HepG2 (cell line): ENCODE measurements at regions not wholly inside any gene's neighbourhood (a gene's known extent, or its start where the extent isn't known, plus 50 kb on each side); places are given as distances from the start of the nearest gene placed in this dataset.

Experiments
- ATAC-seq: fragments of 200-7000 bp; cut with Tn5 transposase; 3 replicates; pipeline ENCODE4 v1.9.1; 2020; ENCODE audit warnings: mild to moderate bottlenecking, moderate library complexity
- BruUV-seq: library from RNA; stranded (reverse); fragments of 400-500 nt; replicated peaks from 2 replicates; lab custom pipeline; 2021; lab: Mats Ljungman, UMichigan
- CTCF ChIA-PET: fragments of 300-600 bp; formaldehyde crosslinking; extraction: SDS; loops from one replicate; lab custom pipeline; 2021; ENCODE audit warnings: low total read pairs, inconsistent platforms, low intra/inter-chr PET ratio; lab: Yijun Ruan, JAX
- POLR2A ChIA-PET: fragments of 350-600 bp; sonication (Branson Sonifier 250); formaldehyde crosslinking; loops from one replicate; lab custom pipeline; 2020; ENCODE audit warnings: antibody characterized with exemption, inconsistent platforms; lab: Yijun Ruan, JAX
- DNase-seq: peaks from one replicate; pipeline ENCODE4 v3.0.0-alpha.2; 2015; ENCODE audit warnings: low spot score
- FAIRE-seq: peaks from 3 replicates; lab custom pipeline; 2011; peaks lifted over from hg19 to GRCh38; lab: Jason Lieb, UNC
- H2AFZ ChIP-seq: one replicate; pipeline ENCODE4 v1.6.1; 2011; ENCODE audit warnings: low read length, inconsistent platforms
- H3K27ac ChIP-seq: fragments of 300-600 bp; 3 replicates; pipeline ENCODE4 v1.8.0; 2011; ENCODE audit warnings: mixed run types, mild to moderate bottlenecking, mixed read lengths, low read length, inconsistent platforms; ENCODE audit not compliant: insufficient read depth; ENCODE audit errors: extremely low read length
- H3K27me3 ChIP-seq, 2 experiments: fragments of 200-600 bp in 1 of 2; 2 replicates in 1 of 2; 3 replicates in 1 of 2; pipeline versions ENCODE4 v1.6.0 to v1.8.0; 2011; ENCODE audit warnings: low read length in 2 of 2, mild to moderate bottlenecking in 2 of 2, moderate library complexity in 2 of 2, inconsistent platforms in 1 of 2; ENCODE audit not compliant: insufficient read depth in 2 of 2, control insufficient read depth in 1 of 2
- H3K36me3 ChIP-seq, 2 experiments: fragments of 200-600 bp in 1 of 2; replicated peaks in 1 of 2; 2 replicates in 1 of 2; 3 replicates in 1 of 2; pipeline versions ENCODE4 v1.5.1 to v1.8.0; 2011; ENCODE audit warnings: low read length in 2 of 2, inconsistent platforms in 1 of 2; ENCODE audit not compliant: insufficient read depth in 2 of 2, control insufficient read depth in 1 of 2
- H3K4me1 ChIP-seq: 2 replicates; pipeline ENCODE4 v1.5.1; 2012; ENCODE audit warnings: low read length, inconsistent platforms; ENCODE audit not compliant: insufficient read depth
- H3K4me2 ChIP-seq: 2 replicates; pipeline ENCODE4 v1.6.0; 2011; ENCODE audit warnings: low read depth, low read length, inconsistent platforms
- H3K4me3 ChIP-seq, 3 experiments: fragments of 200-600 bp in 1 of 3; sonication (generic), shearing (Covaris generic) in 1 of 3; replicated peaks in 1 of 3; 2 replicates each; pipeline ENCODE4 v1.5.1; 2011 to 2016; ENCODE audit warnings: low read length in 3 of 3, inconsistent platforms in 2 of 3, low read depth in 2 of 3, mild to moderate bottlenecking in 2 of 3, control low read depth in 1 of 3, mixed read lengths in 1 of 3; ENCODE audit not compliant: insufficient read depth in 1 of 3
- H3K79me2 ChIP-seq: one replicate; pipeline ENCODE4 v1.6.1; 2011; ENCODE audit warnings: low read length, inconsistent platforms; ENCODE audit not compliant: insufficient read depth
- H3K9ac ChIP-seq: 2 replicates; pipeline ENCODE4 v1.6.0; 2011; ENCODE audit warnings: mild to moderate bottlenecking, low read depth, low read length, inconsistent platforms; ENCODE audit not compliant: insufficient read depth
- H3K9me3 ChIP-seq: 2 replicates; pipeline ENCODE4 v1.5.1; 2012; ENCODE audit warnings: mild to moderate bottlenecking, low read length
- H4K20me1 ChIP-seq: 2 replicates; pipeline ENCODE4 v1.6.0; 2011; ENCODE audit warnings: inconsistent platforms, mild to moderate bottlenecking, low read length, moderate library complexity; ENCODE audit not compliant: insufficient read depth
- ATF7 ChIP-seq, 2 experiments: fragments of 450-650 bp in 1 of 2; sonication (generic) in 1 of 2; formaldehyde crosslinking in 1 of 2; IDR thresholded peaks; 2 replicates each; pipeline versions ENCODE4 v1.4.0 to v1.6.1; 2016 to 2020; ENCODE audit warnings: antibody characterized with exemption in 1 of 2, mild to moderate bottlenecking in 1 of 2, missing genetic modification reagents in 1 of 2
- FOXK1 ChIP-seq: sonication (generic); formaldehyde crosslinking; IDR thresholded peaks from 2 replicates; pipeline ENCODE4 v1.4.0; 2020; ENCODE audit warnings: low read depth, missing genetic modification reagents, borderline replicate concordance
- HIVEP1 ChIP-seq: sonication (generic); formaldehyde crosslinking; IDR thresholded peaks from 2 replicates; pipeline ENCODE4 v1.4.0; 2020; ENCODE audit warnings: mild to moderate bottlenecking, missing genetic modification reagents
- NCOA5 ChIP-seq: sonication (generic); formaldehyde crosslinking; IDR thresholded peaks from 2 replicates; pipeline ENCODE4 v1.4.0; 2020; ENCODE audit warnings: missing genetic modification reagents
- SIN3B ChIP-seq: fragments of 150-350 bp; IDR thresholded peaks from 2 replicates; pipeline ENCODE4 v1.6.1; 2014; ENCODE audit warnings: low read length
- TBP ChIP-seq: sonication (generic); formaldehyde crosslinking; IDR thresholded peaks from 2 replicates; pipeline ENCODE4 v1.5.0; 2020; ENCODE audit warnings: missing genetic modification reagents
- THYN1 ChIP-seq: sonication (generic); formaldehyde crosslinking; IDR thresholded peaks from 2 replicates; pipeline ENCODE4 v1.8.1; 2023; ENCODE audit warnings: low read depth, mild to moderate bottlenecking, moderate library complexity, missing genetic modification reagents, borderline replicate concordance
- ZNF121 ChIP-seq: sonication (generic); formaldehyde crosslinking; IDR thresholded peaks from 2 replicates; pipeline ENCODE4 v1.5.0; 2020; ENCODE audit warnings: mild to moderate bottlenecking, missing genetic modification reagents
- ZNF34 ChIP-seq: sonication (generic); formaldehyde crosslinking; IDR thresholded peaks from 2 replicates; pipeline ENCODE4 v1.4.0; 2020; ENCODE audit warnings: mild to moderate bottlenecking, missing genetic modification reagents, borderline replicate concordance
- ZNF468 ChIP-seq: sonication (generic); formaldehyde crosslinking; IDR thresholded peaks from 2 replicates; pipeline ENCODE4 v1.8.0; 2022; ENCODE audit warnings: mild to moderate bottlenecking, moderate library complexity, missing genetic modification reagents
- ZNF558 ChIP-seq: sonication (generic); formaldehyde crosslinking; IDR thresholded peaks from 2 replicates; pipeline ENCODE4 v1.9.0; 2022; ENCODE audit warnings: mild to moderate bottlenecking, missing genetic modification reagents, borderline replicate concordance
- ZSCAN30 ChIP-seq: sonication (generic); formaldehyde crosslinking; IDR thresholded peaks from 2 replicates; pipeline ENCODE4 v1.5.0; 2020; ENCODE audit warnings: mild to moderate bottlenecking, missing genetic modification reagents
- ZSCAN31 ChIP-seq: sonication (generic); formaldehyde crosslinking; IDR thresholded peaks from 2 replicates; pipeline ENCODE4 v1.5.0; 2020; ENCODE audit warnings: low read depth, mild to moderate bottlenecking, missing genetic modification reagents
- WGBS: methylation state at CpG from one replicate; pipeline ENCODE4 v1.1.6; 2017; ENCODE audit warnings: low lambda C conversion rate; 5-methylcytosine and 5-hydroxymethylcytosine counted together
- in situ Hi-C: cut with HindIII; loops from 2 replicates; pipeline ENCODE4 v1.10.0; 2017; ENCODE audit warnings: low pct_unique_long_range_greater_than_20kb; ENCODE audit not compliant: extremely low pct_ligation_motif_present
- intact Hi-C: fragments of 100-400 bp; cut with micrococcal nuclease; formaldehyde crosslinking; loops from one replicate; pipeline ENCODE4 v1.10.0; 2022; ENCODE audit not compliant: unreplicated experiment

GRCh38 chr14:104467641-104468040 is 111.9 kb upstream of the C14orf180 start:
- Histone ChIP-seq H3K79me2 (no peaks in the 10 kb centered on the region), H3K9me3 (no peaks in the 10 kb centered on the region), H3K4me2 (no peak overlapping the region), H2AFZ (no peak overlapping the region), H3K27ac (no peak overlapping the region), H3K4me3 (no peak overlapping the region), H3K9ac (no peak overlapping the region), H4K20me1 (no peaks in the 10 kb centered on the region), H3K4me1 (no peaks in the 10 kb centered on the region), H3K36me3 (no peaks in the 10 kb centered on the region), H3K27me3 (peaks cover 9 to 30% of the 10 kb centered on the region in 2 experiments; a peak in 3 of 5 replicates)
- CTCF ChIA-PET = no interaction called here
- FAIRE-seq (no peak), ATAC-seq (no peak), DNase-seq (no peak)
- in situ Hi-C loops = no loop called here
- TF ChIP-seq TBP (CRISPR knock-in tag) = no peak
- TF ChIP-seq ZNF468 = no peak
- TF ChIP-seq ZNF34 (CRISPR knock-in tag) = no peak
- TF ChIP-seq THYN1 (CRISPR knock-in tag) = no peak
- no peak for TF ChIP-seq ATF7 (IDR thresholded peaks at IDR 0.05)
- no peak for TF ChIP-seq ATF7 (CRISPR knock-in tag; IDR thresholded peaks at IDR 0.05)
- TF ChIP-seq HIVEP1 (CRISPR knock-in tag) = no peak
- no peak for TF ChIP-seq FOXK1 (CRISPR knock-in tag)
- TF ChIP-seq NCOA5 (CRISPR knock-in tag) = no peak
- TF ChIP-seq ZSCAN31 (CRISPR knock-in tag) = no peak
- TF ChIP-seq SIN3B = no peak
- no peak for TF ChIP-seq ZSCAN30 (CRISPR knock-in tag)
- no peak for TF ChIP-seq ZNF121 (CRISPR knock-in tag)
- TF ChIP-seq ZNF558 (CRISPR knock-in tag) = no peak
- no TSS peak for BruUV-seq
- intact Hi-C loops = no loop called here
- WGBS = 3% methylated on average over 7 of the region's 7 CpGs
- POLR2A ChIA-PET = no interaction called here
